ENCODE measurements at regions not wholly inside any gene's neighbourhood (a gene's known extent, or its start where the extent isn't known, plus 50 kb on each side); places are given as distances from the start of the nearest gene placed in this dataset.
"Not testable (repeated sequence)": the region's sequence is repeated elsewhere in the genome, so short reads cannot be mapped to it uniquely, and the experiment has no call there.

GRCh38 chr7:54115028-54115763, 427.0 kb upstream of the VSTM2A start:
- no peak for DNase-seq (ENCODE audit: low spot score)

- no peak for DNase-seq (ENCODE audit: low spot score)
Observed at GRCh38 chr7:54116956-54117355, 425.2 kb upstream of the VSTM2A start.

- DNase-seq (ENCODE audit: low spot score), result no peak
Observed at GRCh38 chr7:54129035-54129434, 413.1 kb upstream of the VSTM2A start.

- no peak for DNase-seq (ENCODE audit: low spot score)
Observed at GRCh38 chr7:54141576-54141975, 400.6 kb upstream of the VSTM2A start.

- DNase-seq (ENCODE audit: low spot score), result no peak
Observed at GRCh38 chr7:54145716-54146115, 396.5 kb upstream of the VSTM2A start.

- no peak for DNase-seq (ENCODE audit: low spot score)
Observed at GRCh38 chr7:54153462-54153861, 388.7 kb upstream of the VSTM2A start.

- no peak for DNase-seq (ENCODE audit: low spot score)
Observed at GRCh38 chr7:54159088-54159487, 383.1 kb upstream of the VSTM2A start.

- no peak for DNase-seq (ENCODE audit: low spot score)
Observed at GRCh38 chr7:54161621-54162020, 380.6 kb upstream of the VSTM2A start.

- no peak for DNase-seq (ENCODE audit: low spot score)
Observed at GRCh38 chr7:54166419-54166818, 375.8 kb upstream of the VSTM2A start.

GRCh38 chr7:54179321-54180029, 362.7 kb upstream of the VSTM2A start:
- no peak for DNase-seq (ENCODE audit: low spot score)

GRCh38 chr7:54180796-54181195, 361.4 kb upstream of the VSTM2A start:
- no peak for DNase-seq (ENCODE audit: low spot score)

GRCh38 chr7:54183055-54183454, 359.1 kb upstream of the VSTM2A start:
- DNase-seq (ENCODE audit: low spot score), result no peak

GRCh38 chr7:54186336-54186735, 355.8 kb upstream of the VSTM2A start:
- DNase-seq (ENCODE audit: low spot score), result no peak

- no peak for DNase-seq (ENCODE audit: low spot score)
Observed at GRCh38 chr7:54187886-54188685, 354.1 kb upstream of the VSTM2A start.

- DNase-seq (ENCODE audit: low spot score), result no peak
Observed at GRCh38 chr7:54188843-54189242, 353.3 kb upstream of the VSTM2A start.

GRCh38 chr7:54189330-54189729, 352.8 kb upstream of the VSTM2A start:
- DNase-seq (ENCODE audit: low spot score), result no peak

- no peak for DNase-seq (ENCODE audit: low spot score)
Observed at GRCh38 chr7:54201501-54201900, 340.7 kb upstream of the VSTM2A start.

GRCh38 chr7:54215424-54215823, 326.8 kb upstream of the VSTM2A start:
- no peak for DNase-seq (ENCODE audit: low spot score)

- DNase-seq (ENCODE audit: low spot score), result not testable (repeated sequence)
Observed at GRCh38 chr7:54226030-54226429, 316.1 kb upstream of the VSTM2A start.

- DNase-seq (ENCODE audit: low spot score), result no peak
Observed at GRCh38 chr7:54242776-54243175, 299.4 kb upstream of the VSTM2A start.

- DNase-seq (ENCODE audit: low spot score), result no peak
Observed at GRCh38 chr7:54245020-54245419, 297.2 kb upstream of the VSTM2A start.

- no peak for DNase-seq (ENCODE audit: low spot score)
Observed at GRCh38 chr7:54249686-54250085, 292.5 kb upstream of the VSTM2A start.

Data from putamen (tissue), 1 donor.